Hepatic stellate cell (primary cell): ENCODE measurements at regions not wholly inside any gene's neighbourhood (a gene's known extent, or its start where the extent isn't known, plus 50 kb on each side); places are given as distances from the start of the nearest gene placed in this dataset.

ENCODE experiments used
- DNase-seq: peaks from one replicate; pipeline ENCODE4 v3.0.0; 2011; ENCODE audit warnings: low spot score

DNA sequence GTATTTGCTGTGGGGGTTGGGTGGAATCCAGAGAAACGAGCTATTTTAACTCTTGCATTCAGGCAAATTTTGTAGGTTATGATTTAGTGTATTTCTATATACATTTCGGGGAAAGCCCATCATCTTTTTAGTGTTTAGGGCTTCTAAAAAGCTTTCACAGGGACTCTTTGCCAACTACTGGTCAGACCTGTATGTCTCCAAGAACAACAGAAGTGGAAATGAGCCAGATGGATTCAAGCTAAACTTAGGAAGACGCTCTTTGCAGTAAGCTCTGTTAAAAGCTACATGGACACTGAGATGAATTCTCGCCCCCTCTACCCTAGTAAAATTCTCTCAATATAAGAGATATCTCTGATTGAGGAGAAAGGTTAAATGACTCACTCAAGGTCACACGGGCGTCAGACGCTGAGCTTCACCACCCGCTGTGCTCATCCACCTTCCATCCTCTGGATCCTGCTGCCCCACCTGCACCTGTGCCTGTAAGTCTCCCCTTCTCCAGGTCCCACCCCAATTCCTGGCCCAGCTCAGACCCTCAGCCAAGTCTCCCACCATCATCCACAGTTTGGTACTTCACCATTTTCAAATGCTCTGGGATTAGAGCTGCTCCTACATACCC lies 85.6 kb downstream of the MARCHF4 start:
- DNase-seq = peak; percentile 17

- no peak for DNase-seq
Observed at GRCh38 chr2:216285701-216286100, 86.6 kb downstream of the MARCHF4 start.

DNA sequence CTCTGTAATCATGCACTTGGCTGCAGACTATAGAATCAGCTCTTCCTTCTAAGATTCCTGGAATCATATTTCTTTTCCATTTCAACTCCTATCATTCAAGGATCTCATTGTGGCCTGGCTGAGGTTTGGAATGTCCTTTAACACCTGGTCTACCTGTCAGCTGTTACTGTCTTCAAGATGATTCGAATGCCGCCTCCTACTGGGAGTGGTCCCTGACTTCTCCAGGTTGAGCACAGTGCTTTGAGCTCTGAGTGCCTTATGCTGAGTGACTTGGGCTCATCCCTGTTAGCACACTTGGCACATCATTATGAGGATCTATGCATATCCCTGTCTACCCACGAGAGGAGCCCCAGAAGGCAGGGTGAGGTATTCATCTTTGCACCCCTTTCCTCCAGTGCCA lies 87.6 kb downstream of the MARCHF4 start:
- no peak for DNase-seq

- DNase-seq = no peak
Observed at GRCh38 chr2:216283038-216283900, 89.0 kb downstream of the MARCHF4 start.

- no peak for DNase-seq
Observed at GRCh38 chr2:216281876-216282275, 90.4 kb downstream of the MARCHF4 start.

DNA sequence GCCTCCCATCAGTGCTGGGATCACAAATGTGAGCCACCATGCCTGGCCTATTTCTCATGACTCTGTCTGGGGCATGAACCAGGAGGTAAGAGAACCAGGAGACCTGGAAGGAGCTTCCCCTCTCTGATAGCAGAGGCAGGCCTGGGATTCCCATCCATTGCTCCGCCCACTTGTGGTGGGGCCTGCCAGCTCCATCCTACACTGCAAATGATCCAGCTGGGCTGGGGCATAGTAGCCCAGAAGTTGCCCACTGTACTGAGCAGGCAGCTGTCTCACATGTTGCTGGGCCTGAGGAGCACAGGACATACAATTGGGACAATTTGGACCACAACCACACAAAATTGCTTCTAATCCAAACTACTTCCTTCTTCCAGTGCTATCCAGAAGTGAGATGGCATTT lies 91.0 kb downstream of the MARCHF4 start:
- no peak for DNase-seq

GRCh38 chr2:216279459-216279858 lies 92.8 kb downstream of the MARCHF4 start:
- peak; percentile 59 for DNase-seq

DNA sequence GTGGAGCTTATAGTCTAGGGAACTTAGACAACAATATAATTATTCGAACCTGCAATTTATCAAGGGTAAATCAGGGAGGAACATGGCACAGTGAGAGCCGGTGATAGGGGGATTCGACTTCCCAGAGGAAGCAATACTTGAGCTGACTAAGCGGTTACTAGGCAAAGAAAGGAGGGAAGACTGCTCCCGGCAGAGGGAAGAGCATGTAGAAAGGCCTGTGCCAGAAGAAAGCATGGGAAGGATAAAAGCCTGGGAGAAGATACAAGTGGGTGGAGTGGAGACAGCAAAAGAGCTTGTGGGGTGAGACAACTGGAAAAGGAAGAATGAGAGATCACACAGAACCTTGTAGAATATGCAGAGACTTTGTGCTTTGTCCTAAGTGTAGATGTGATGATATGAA lies 93.3 kb downstream of the MARCHF4 start:
- DNase-seq = peak; percentile 19

GRCh38 chr2:216275890-216276289 lies 96.4 kb downstream of the MARCHF4 start:
- no peak for DNase-seq

GRCh38 chr2:216274194-216274840 lies 98.0 kb downstream of the MARCHF4 start:
- peak; percentile 35 for DNase-seq

DNA sequence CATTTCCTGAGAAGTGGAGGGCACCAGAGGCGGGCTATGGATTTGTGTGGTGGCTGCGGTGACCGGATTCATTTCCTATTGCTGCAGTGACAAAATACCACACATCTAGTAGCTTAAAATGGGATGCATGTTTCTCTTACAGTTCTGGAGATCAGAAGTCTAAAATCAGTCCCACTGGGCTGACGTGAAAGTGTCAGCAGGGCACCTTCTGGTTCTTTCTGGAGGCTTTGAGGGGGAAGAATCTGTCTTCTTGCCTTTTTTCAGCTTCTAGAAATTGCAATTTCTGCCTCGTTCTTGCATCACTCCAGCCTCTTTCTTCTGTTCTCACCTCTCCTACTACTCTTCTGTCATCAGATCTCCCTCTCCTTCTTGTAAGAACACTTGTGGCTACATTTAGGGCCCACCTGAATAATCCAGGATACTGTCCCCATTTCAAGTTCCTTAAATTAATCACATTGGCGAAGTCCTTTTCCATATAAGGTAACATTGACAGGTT lies 111.2 kb downstream of the MARCHF4 start:
- DNase-seq = no peak

DNA sequence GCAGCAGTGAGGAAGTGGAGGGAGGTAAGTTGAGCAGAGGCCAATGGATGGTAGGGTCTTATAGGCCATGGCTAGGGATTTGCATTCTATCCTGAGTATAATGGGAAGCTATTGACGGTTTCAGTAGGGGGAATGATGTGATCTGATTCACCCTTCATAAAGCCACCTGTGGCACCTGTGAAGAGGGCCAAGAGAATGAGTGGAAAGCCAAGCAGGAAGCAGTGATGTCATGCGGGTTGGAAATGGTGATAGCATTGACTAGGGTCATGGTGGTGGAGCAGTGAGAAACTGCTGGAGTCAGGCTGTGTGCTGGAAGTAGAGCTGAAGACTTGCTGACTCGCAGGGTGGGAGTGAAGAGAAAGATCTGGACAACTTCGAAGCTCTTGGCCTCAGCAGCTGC lies 111.7 kb downstream of the MARCHF4 start:
- DNase-seq = no peak

GRCh38 chr2:216259081-216259480 lies 113.2 kb downstream of the MARCHF4 start:
- no peak for DNase-seq

DNA sequence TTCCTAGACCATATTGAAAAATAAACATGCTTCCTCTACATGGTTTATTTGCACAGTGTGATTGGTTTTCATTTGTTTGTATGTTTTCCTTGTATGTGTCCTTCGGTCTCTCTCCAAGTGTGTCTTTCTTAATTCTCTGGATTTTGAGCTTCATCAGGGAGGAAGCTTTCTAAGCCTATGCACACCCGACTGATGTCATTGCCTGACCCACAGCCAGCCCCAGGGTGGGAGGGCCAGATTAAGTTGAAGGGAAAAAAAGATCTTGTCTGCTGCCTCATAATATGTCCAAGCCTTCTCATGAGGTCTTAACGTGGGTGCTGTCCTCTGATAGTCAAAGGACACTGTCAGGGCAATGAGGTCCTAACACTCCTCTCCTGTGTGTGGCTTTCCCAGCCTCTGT lies 115.2 kb downstream of the MARCHF4 start:
- DNase-seq = no peak
